OCI-M2 (cell line): ENCODE measurements at regions not wholly inside any gene's neighbourhood (a gene's known extent, or its start where the extent isn't known, plus 50 kb on each side); places are given as distances from the start of the nearest gene placed in this dataset.

Experiments
- DNase-seq: peaks from one replicate; lab custom pipeline; 2025; ENCODE audit not compliant: unreplicated experiment; lab: John Stamatoyannopoulos, UW

GRCh38 chr2:121005453-121005852 lies 269.8 kb downstream of the GLI2 start:
- DNase-seq, result no peak

GRCh38 chr2:121006743-121007489 lies 271.2 kb downstream of the GLI2 start:
- DNase-seq, result no peak

- DNase-seq, result no peak
Observed at GRCh38 chr2:121007490-121007853, 271.8 kb downstream of the GLI2 start.

GRCh38 chr2:121008975-121009374 lies 273.3 kb downstream of the GLI2 start:
- no peak for DNase-seq

- DNase-seq, result no peak
Observed at GRCh38 chr2:121010998-121011397, 274.0 kb downstream of the TFCP2L1 start.

GRCh38 chr2:121014876-121015275 lies 270.1 kb downstream of the TFCP2L1 start:
- DNase-seq, result no peak

GRCh38 chr2:121015971-121016485 lies 269.0 kb downstream of the TFCP2L1 start:
- DNase-seq, result no peak

GRCh38 chr2:121017396-121017795 lies 267.6 kb downstream of the TFCP2L1 start:
- DNase-seq, result no peak

GRCh38 chr2:121018136-121019061 lies 266.6 kb downstream of the TFCP2L1 start:
- no peak for DNase-seq

- no peak for DNase-seq
Observed at GRCh38 chr2:121019071-121019470, 265.9 kb downstream of the TFCP2L1 start.

- DNase-seq, result no peak
Observed at GRCh38 chr2:121019756-121020155, 265.2 kb downstream of the TFCP2L1 start.

- no peak for DNase-seq
Observed at GRCh38 chr2:121021685-121022084, 263.3 kb downstream of the TFCP2L1 start.

GRCh38 chr2:121028577-121028976 lies 256.4 kb downstream of the TFCP2L1 start:
- no peak for DNase-seq

GRCh38 chr2:121030523-121030922 lies 254.5 kb downstream of the TFCP2L1 start:
- no peak for DNase-seq

GRCh38 chr2:121031568-121032340 lies 253.2 kb downstream of the TFCP2L1 start:
- no peak for DNase-seq

- no peak for DNase-seq
Observed at GRCh38 chr2:121033461-121033996, 251.5 kb downstream of the TFCP2L1 start.

- DNase-seq, result no peak
Observed at GRCh38 chr2:121034551-121034950, 250.5 kb downstream of the TFCP2L1 start.

- DNase-seq, result no peak
Observed at GRCh38 chr2:121036226-121036692, 248.7 kb downstream of the TFCP2L1 start.

GRCh38 chr2:121037480-121037879 lies 247.5 kb downstream of the TFCP2L1 start:
- no peak for DNase-seq

GRCh38 chr2:121038031-121038430 lies 247.0 kb downstream of the TFCP2L1 start:
- DNase-seq, result no peak

- DNase-seq, result no peak
Observed at GRCh38 chr2:121038431-121038830, 246.6 kb downstream of the TFCP2L1 start.
